ENCODE measurements at regions not wholly inside any gene's neighbourhood (a gene's known extent, or its start where the extent isn't known, plus 50 kb on each side); places are given as distances from the start of the nearest gene placed in this dataset.

DNA sequence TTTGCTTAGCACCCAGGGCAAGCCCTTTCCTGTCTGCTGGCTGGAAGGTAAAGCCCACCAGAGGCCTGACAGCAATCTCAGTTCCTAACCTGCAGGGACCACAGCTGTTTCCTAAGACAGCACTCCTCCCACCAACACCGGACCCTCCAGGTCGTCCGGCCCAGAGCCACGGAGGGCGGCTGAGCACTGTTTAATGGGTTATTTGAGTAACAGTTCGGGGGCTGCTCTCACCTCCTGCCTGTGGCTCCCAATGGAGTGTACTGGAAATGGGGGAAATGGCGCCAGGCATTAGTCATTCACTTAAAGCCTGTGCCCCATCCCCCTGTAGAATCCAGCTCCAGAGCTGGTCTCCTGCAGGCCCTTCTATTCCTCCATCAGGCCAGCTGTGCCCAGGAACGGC lies 81.6 kb upstream of the ADRA2C start:
- TF ChIP-seq EZH2phosphoT487 (IDR thresholded peaks at IDR 0.05; ENCODE audit: insufficient read depth, low read depth): no peak
- TF ChIP-seq EZH2 (IDR thresholded peaks at IDR 0.05; ENCODE audit: insufficient read depth, poor library complexity, severe bottlenecking): no peak

Data from GM23248 (cell line).